NCI-H2081 treated with DMSO at 0.1 percent for 48 hours (cell line): ENCODE measurements at regions not wholly inside any gene's neighbourhood (a gene's known extent, or its start where the extent isn't known, plus 50 kb on each side); places are given as distances from the start of the nearest gene placed in this dataset.

Source experiments
- DNase-seq: peaks from one replicate; lab custom pipeline; 2025; lab: John Stamatoyannopoulos, UW

DNA sequence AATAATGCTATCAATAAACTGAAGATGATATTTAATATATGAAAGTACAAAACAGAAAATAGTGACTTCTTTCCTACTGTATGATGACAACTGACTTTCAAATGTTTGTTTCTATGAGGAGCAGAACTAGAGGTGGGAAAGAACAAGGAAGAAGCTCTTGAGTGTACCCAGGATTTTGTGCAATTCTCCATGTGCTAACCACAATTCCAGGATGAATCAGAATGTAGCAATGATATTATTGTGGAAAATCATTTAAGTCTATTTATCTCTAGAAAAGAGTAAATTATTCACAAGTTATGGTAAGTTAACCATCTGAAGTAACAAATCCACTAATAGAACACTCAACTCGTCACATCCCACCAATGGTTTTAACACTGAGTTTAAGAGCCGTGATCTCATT, 324.1 kb upstream of the EMCN start:
- DNase-seq, result no peak

DNA sequence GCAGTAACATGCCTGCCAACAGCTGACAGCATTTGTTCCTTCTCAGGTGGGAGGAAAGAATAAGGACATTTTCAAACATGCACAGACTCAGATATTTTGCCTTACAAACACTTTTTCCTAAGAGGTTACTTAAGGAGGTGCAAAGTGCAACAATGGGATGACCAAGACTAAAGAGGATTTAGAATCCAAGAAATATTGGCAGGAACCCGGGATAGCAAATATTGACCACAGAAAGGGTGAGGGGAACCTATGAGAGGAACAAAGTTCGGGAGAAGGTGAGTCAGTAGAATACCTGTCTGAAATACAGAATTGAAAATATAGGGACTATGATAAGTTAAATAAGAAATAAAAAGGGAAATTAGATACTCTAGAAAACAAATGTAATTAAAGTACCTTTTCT, 321.9 kb upstream of the EMCN start:
- DNase-seq, result no peak

DNA sequence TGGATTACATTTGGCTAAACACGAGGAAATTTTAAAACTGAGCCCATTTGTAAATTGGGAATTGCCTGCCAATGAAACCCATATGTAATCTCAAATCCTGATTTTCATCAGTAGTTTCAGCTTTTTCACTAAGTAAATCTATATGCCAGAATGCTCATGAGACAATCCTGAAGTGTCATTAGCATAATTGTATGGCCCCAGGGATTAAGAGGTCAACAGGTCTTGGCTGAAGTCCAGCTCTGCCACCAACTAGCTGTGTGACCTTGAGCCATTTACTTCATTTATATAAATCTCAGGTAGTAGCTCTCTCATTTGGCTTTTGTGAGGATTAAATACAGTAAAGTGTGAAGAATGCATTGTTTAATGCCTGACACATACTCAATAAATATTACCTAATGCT, 320.5 kb upstream of the EMCN start:
- DNase-seq, result no peak

DNA sequence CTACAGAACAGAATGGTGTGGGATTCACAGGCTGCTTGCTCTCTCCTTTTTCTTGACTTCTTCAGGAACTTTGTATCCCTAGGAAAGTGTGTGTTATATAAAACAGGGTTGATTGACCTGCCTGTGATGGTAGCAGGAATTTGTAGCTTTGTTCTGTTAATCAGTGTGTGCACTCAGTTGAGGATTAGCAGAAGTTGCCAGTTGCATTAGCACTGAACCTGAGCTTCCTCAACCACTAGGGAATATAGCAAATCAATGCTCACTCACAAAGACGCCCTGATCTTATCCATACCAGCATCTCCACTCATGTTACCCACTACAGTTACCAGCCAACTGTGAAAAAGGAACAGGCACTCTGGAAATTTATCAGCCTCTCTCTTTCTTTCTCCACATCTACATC, 319.1 kb upstream of the EMCN start:
- DNase-seq, result no peak

DNA sequence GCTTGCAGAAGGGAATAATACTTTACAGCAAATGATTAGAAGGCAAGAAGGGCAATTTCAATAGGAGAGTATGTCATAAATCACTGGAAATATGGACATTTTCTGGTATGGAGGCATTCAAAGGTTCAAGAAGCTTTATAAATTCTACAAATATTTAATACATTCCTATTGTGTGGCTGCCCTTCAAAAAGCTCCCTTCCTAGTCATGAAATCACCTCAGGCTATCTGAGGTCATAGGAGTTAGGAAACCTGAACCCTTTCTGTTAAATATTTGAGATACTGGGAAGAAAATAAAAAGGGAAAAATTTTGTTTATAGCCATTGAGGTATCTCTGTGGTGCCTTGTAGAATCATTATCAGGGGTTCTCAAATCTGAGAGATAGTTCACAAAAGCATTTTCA, 316.8 kb upstream of the EMCN start:
- no peak for DNase-seq

DNA sequence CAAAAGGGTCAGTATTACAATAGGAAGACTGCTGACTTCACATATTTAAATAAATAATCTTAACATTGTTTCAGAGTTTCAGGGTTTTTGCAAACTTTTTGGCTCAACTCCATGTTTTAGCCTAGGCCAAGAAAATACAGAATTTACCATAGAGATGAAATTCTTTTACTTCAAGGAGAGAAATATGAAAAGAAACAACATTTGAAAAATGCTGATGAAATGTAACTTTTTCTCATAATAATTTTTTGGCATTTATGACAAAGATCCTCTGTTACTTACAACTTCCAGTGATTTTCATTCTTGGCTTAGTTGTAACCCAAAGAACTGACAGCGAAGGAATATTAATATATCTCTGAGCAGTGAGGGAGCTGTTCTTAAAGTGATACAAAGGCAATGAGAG, 316.1 kb upstream of the EMCN start:
- no peak for DNase-seq

DNA sequence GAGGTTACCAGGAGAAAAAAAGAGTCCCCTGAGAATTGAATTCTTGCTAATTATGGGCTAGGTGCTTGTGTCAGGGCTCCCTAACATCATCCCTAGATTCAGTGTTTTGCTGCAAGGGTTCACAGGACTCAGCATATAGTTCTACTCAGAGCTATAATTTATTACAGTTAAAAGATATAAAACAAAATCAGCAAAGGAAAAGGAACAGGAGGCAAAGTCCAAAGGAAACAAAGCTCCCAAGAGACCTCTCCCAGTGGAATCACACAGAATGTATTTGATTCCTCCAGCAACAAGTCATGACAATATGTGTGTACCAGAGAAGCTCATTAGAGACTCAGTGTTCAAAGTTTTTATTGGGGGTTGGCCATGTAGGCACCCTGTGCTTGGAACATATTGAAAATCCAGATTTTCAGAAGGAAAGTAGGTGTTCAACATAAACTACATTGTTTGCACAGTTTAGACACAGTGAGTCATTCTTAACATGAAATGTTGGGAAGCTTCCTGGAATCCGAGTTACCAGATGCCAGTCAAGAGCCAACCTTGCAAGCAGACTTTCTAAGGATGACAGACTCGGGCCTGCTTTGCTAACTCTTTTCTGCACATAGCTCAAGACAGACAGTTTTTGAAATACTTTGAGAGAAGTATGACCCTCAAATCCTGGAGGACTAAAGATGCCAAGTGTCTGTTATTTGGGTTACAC, 311.3 kb upstream of the EMCN start:
- no peak for DNase-seq

DNA sequence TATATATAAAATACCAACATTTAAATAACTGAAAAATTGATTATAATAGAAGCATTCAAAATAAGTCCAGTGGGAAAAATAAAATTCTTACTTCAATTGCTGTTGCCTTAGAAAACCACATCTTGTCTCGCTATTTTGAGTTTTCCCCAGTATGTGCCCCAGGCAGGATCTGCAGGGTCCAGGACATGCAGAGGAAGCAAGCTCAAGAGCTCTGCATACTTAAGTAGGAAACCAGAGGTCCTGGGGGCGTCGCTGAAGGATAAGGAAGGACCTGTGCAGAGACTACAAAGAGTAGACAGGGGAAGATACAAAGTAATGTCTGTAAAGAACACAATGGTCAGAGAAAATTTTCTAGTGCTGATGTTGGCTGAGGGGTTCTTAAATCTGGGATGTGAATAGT, 310.5 kb upstream of the EMCN start:
- DNase-seq, result no peak

DNA sequence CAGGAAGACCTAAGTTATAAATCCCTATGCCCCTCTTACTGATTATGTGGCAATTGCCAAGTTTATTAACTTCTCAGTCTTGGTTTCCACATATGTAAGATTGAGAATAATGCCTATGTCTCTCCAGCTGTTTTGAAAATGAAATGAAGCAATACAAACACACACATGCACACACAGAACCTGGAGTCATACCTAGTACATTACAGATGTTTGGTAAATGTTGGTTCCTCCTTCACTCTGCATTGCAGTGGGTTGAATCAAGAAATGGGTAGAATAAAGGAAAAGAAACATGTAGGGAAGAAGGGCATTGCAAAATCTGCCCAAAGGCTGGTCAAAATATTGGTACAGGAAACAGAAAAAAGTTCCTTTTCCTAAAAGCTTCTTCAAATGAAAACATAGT, 309.9 kb upstream of the EMCN start:
- DNase-seq, result no peak

DNA sequence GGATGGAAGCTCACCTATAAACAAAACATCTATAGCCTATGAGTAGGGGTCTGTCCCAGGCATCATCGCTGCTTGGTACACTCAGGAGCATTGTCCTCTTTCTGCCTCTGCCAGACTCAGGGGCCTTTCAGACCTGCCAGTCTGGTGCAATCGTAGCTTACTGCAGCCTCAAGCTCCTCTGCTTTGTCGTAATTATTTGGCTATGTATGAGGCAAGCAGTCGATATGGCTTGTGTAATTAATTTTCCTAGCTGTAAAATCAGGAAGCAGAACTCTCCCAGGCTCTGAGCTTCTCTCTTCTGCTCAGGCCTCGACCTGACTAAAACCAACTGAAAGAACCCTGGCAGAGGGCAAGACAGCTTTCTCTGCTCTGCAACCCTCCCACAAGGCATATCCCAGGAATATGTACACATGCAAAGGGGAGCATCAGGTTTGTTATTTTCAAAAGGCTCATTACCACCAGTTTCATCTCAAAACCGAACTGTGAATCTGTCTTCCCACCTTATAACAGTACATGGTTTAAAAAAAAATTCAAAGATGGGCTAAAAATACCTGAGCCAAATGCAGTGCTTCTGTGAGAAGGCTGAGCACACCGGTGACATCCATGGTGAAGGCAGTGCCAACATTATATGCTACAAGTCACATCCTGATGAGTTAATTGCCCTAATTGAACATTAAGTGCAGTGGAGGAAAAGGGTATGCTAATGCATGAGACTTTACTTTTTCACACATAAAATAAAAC, 309.2 kb upstream of the EMCN start:
- no peak for DNase-seq

DNA sequence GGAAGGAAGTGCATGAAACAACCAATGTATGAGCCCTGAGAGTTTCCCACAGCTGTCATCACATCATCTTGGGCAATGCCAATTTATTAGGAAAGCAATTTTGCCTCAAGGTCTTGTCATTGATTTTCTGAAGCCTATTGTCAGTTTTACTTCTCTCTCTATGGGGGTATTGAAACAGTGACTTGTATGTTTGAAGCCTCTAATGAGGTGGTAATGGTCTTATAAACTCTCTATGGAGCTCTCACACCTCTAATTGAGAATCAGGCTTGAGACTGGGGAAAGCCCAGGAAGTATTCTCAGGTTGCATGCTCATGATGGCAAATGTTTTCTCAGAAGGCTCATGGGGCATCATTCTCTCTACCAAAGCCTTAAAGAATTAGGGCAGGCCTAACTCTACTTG, 308.2 kb upstream of the EMCN start:
- DNase-seq, result no peak

DNA sequence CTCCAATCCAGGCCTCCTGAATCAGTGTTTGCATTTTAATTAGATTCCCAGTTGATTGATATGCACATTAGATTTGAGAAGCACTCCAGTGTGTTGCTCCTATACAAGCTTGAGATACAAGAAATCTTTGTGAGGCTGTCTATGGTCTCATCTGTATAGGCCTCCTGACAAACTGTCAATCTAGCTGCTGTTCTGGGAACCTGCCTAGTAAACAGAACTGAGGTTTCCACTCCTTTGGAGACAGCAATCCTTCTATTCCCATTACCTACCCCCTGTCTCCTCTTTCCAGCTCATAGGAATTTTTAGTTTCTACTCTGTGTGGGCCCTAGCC, 306.1 kb upstream of the EMCN start:
- no peak for DNase-seq

DNA sequence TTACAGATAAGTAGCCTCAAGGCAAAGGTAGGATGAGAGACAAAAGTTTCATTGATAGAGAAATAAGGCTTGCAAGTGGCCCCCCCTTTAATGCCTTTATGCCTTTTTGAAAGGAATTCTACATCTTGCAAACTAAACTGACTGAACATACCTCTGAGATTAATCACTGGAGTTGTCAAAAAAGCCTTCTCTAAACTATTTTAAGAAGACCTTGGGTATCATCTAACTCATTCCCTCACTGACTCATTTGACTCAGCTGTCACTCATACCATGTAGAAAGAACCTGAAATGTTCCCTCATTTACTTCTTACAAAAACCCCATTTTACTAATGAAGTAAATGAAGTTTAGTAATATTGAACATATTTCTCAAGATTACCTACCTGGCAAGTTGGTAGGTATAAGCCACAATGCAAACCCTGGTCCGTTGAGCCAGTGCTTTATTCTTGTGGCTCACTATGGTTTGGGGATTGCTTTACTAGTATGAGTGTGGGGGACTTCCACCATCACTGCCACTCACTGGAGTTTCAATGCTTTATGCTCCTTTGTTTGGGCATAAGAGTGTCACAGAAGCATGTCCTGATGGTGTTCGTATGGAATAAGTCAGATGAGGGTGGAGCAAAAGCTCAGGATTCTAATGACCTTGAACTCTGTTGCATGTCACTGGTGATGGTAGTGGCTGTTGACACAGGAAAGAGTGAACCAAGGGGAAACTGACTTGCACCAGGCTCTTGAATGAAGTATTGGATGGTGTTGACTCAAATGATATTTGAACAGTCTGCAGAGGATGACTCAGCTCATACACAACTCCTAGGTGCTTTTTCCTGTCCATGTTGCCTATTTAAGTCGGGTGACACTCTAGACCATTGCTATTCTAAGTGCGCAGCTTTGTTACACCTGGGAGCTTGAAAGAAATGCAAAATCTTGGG, 305.5 kb upstream of the EMCN start:
- DNase-seq, result no peak

DNA sequence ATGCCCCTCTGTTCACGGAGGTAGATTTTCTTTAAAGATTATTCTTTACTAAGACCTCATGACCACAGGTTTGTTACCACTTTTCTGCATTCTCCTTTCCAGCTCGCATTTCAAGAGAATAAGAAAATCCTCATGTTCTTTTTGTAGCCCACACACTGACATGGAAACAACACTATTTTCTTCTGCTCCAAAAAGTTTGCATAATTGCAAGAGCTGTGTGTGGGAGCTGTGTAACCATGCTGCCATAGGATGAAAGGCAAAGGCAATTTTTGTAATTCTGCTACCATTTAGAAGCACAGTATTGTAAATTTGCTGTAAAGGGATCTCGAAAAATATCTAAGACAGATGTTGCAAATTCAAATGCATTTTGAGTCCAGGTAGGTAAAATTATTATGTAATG, 302.4 kb upstream of the EMCN start:
- no peak for DNase-seq

DNA sequence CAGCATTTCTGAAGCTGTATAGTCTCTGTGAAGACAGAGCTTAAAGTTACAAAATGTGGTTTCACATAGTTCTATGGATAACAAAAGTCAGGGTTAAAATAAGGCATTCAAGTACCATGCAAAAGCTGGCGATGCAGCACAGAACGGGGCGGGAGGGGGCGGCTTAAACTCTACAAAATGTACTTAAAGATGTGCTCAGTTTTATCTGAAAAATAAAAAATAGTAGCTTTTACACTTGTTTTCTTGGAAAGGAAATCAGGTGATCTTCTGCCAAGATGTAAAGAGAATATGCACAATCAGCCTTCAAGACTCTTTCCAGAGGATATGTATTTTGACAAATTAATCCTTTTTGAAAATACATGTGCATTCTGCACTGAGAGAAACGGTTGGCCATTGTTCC, 301.7 kb upstream of the EMCN start:
- DNase-seq, result no peak

DNA sequence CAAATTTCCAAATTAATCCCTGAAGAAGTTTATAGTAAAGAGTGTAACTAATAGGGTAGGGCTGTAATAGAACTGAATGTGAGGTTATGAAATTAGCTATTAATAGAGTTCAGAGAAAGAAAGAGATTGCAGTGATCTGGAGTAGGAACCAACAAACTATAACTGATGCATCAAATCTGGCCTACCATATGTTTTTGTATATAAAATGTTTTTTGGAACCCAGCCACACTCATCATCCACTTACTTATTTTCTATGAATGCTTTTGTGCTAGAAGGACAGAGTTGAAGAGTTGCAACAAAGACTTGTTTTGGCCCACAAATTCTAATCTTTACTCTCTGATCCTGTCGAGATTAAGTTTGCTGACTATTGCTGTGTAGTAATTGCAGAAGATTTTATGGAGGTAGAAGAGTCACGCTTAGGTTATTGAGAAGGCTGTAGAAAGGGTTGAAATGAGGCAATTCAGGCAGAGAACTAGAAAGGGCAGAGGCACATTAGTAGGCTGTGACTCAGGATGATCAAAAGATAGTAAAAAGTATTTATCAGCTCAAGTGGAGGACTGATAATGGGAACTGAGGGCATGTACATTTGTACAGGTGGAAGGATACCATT, 298.7 kb upstream of the EMCN start:
- no peak for DNase-seq

DNA sequence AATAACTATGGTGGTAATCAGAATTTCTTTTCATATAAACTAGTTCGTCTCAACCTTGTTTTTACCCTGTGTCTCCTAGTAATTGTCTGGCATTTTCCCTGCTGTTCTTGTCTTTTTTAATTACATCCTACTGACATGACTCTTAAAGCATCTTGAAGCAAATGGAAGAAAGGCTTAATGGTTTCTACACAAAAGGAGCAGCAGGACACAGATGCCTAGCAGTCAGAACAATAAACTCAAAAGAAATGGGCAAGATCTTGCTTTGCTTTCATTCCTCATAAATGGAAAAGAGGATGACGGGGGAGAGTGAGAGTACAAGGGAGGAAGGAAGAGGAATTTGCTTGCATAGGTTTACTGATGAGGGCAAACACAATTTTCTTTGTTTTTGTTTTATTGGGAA, 293.2 kb upstream of the EMCN start:
- no peak for DNase-seq

DNA sequence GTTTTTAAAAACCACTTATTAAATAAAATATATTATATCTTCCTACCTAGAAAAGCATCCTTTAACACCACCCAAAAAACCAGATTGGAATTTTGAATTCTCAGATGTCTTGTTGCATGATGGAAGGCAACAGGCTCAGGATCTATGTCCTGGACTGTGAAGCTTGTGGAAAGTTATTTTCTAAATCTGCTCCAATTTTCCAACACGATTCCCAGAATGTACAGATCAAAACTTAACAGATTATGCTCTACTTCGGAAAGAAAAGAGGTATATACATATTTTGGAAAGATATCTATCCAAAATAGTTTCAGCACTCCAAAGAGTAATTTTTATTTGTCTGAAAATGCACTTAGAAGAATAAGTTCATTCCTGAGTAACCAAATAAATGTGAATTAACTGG, 291.7 kb upstream of the EMCN start:
- DNase-seq, result no peak

DNA sequence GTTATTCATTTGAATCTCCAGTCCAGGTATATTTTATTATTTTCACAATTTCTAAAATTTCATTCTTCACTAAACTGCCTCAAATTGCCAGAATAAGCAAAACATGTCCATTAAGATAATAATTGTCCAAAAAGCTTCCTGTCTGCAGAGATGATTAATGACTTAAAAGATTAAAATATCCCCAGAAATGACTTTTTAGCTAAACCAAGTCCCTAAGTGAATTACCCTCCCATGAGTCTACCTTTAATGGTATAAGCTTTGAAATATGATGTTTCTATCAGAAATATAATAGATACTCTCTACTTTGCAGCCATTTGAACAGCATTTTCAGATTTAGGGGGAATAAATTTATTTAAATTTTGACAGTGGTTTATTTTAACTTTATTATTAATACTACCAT, 289.2 kb upstream of the EMCN start:
- no peak for DNase-seq

DNA sequence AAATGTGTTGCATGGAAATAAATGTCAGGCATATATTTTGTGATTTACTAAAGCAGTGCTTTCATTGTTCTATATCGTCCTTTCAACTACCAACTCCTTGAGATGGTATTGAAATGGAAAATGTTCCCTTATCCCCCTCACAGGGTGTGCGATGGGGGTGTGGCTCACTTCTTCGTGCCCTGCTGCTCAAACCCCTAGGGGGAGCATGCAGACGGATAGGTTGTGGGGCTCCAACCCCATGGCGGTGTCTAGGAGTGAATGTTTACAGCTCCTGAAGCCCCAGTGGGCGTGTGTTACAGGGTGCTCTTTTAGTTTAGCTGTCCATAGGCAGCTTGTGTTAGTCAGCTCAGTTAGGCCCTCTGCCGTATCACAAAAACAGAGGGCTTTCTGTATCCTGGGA, 287.7 kb upstream of the EMCN start:
- DNase-seq, result no peak

DNA sequence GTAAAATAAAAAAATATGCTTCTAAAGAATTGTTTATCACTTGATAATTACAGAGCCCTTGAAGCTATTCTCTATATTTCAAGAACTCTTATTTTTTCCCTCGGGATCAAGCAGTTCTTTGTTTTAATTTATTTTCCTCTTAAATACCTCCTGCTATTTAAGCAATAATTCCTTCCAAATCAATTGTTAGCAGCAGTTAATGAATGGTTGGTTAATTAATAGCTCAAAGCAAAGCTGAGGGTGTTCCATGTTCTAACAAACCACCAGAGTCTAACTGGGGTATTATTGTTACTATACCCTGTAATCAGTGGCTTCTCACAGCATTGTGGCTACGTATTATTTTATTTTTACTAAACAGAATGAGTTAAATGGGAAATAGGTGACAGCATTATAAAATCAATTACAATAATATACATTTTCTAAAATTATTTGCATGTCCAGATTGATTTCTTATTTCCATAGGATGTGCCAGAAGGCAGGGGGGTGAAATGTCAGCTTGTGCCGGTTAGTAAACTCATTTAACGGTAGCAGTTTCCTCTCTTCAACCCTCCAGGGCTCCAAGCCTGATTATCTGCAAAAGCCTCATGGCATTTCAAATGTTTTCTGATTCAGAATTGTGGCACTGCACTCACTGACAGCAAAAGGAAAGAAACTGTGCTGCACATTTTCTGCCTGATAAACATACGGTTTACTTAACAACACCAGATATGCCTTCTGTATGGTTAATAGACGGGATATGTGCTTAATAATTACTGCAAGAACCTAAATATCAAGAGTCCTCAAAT, 286.9 kb upstream of the EMCN start:
- no peak for DNase-seq

DNA sequence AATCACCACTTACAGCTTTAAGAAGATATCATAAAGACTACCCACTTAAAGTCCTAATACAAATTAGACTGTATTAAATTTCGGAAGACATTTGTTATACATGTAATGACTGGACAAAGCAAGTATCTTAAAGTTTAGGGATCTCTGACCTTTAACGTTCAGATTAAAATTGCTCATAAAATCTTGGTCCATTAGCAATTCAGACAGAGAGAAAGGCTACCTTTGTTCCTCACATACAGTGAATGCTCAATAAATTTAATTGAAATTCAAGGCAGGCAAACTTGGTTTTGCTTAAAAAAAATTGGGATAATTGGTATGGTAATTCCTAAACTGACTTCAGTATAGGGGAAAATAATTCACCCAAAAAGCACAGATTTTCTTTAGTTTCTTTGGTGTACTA, 285.9 kb upstream of the EMCN start:
- DNase-seq, result no peak
